ENCODE measurements at regions not wholly inside any gene's neighbourhood (a gene's known extent, or its start where the extent isn't known, plus 50 kb on each side); places are given as distances from the start of the nearest gene placed in this dataset.

- Histone ChIP-seq H3K9me3 (ENCODE audit: insufficient read depth, low read depth) (no peaks in the 10 kb centered on the region; the same call in 1 of the 2 replicates), H4K20me1 (ENCODE audit: insufficient read depth) (no peaks in the 10 kb centered on the region), H3K4me1 (replicated peaks; ENCODE audit: insufficient read depth) (no peaks in the 10 kb centered on the region), H3K36me3 (ENCODE audit: low read depth) (no peaks in the 10 kb centered on the region), H3K4me3 (no peak overlapping the region), H3K9me2 (ENCODE audit: insufficient read depth) (no peaks in the 10 kb centered on the region), H3K27me3 (ENCODE audit: insufficient read depth, low read depth) (no peaks in the 10 kb centered on the region), H3K79me2 (ENCODE audit: low read depth) (no peaks in the 10 kb centered on the region), H2AFZ (no peak overlapping the region), H3F3A (ENCODE audit: insufficient read depth, low read depth) (no peaks in the 10 kb centered on the region), H3K4me2 (no peak overlapping the region), H3K27ac (no peak overlapping the region)
- no peak for DNase-seq
- no TSS peak for BruUV-seq (replicated peaks)
- intact Hi-C loops (cut with micrococcal nuclease; ENCODE audit: unreplicated experiment) = no loop called here
- ChIA-PET POLR2A (ENCODE audit: unreplicated experiment) (no interaction called here), CTCF (no interaction called here)
- TF ChIP-seq CTCF (conservative IDR thresholded peaks at IDR 0.05) (no peak), EZH2 (IDR thresholded peaks at IDR 0.05; ENCODE audit: low read depth) (no peak)
Measured at GRCh38 chr2:66850376-66850775, 415.5 kb downstream of the MEIS1 start.

- Histone ChIP-seq H3K9me2 (ENCODE audit: insufficient read depth) (no peaks in the 10 kb centered on the region), H3K79me2 (ENCODE audit: low read depth) (no peaks in the 10 kb centered on the region), H4K20me1 (ENCODE audit: insufficient read depth) (no peaks in the 10 kb centered on the region), H3K4me1 (replicated peaks; ENCODE audit: insufficient read depth) (no peaks in the 10 kb centered on the region), H3K4me2 (no peak overlapping the region), H3K27me3 (ENCODE audit: insufficient read depth, low read depth) (no peaks in the 10 kb centered on the region), H2AFZ (no peak overlapping the region), H3F3A (ENCODE audit: insufficient read depth, low read depth) (no peaks in the 10 kb centered on the region), H3K36me3 (ENCODE audit: low read depth) (no peaks in the 10 kb centered on the region), H3K4me3 (no peak overlapping the region), H3K9me3 (ENCODE audit: insufficient read depth, low read depth) (no peaks in the 10 kb centered on the region; the same call in 1 of the 2 replicates), H3K27ac (no peak overlapping the region)
- DNase-seq = no peak
- TF ChIP-seq CTCF (conservative IDR thresholded peaks at IDR 0.05) = no peak
- no peak for TF ChIP-seq EZH2 (IDR thresholded peaks at IDR 0.05; ENCODE audit: low read depth)
- ChIA-PET CTCF (no interaction called here), POLR2A (ENCODE audit: unreplicated experiment) (no interaction called here)
- intact Hi-C loops (cut with micrococcal nuclease; ENCODE audit: unreplicated experiment) = no loop called here
- BruUV-seq (replicated peaks) = no TSS peak
Measured at GRCh38 chr2:66851449-66851872, 416.5 kb downstream of the MEIS1 start.

GRCh38 chr2:66852953-66853352 lies 418.0 kb downstream of the MEIS1 start:
- Histone ChIP-seq H3K9me2 (ENCODE audit: insufficient read depth) (no peaks in the 10 kb centered on the region), H3K4me1 (replicated peaks; ENCODE audit: insufficient read depth) (no peaks in the 10 kb centered on the region), H3K4me3 (no peak overlapping the region), H3K36me3 (ENCODE audit: low read depth) (no peaks in the 10 kb centered on the region), H4K20me1 (ENCODE audit: insufficient read depth) (no peaks in the 10 kb centered on the region), H3F3A (ENCODE audit: insufficient read depth, low read depth) (no peaks in the 10 kb centered on the region), H3K27ac (no peak overlapping the region), H3K79me2 (ENCODE audit: low read depth) (no peaks in the 10 kb centered on the region), H2AFZ (no peak overlapping the region), H3K9me3 (ENCODE audit: insufficient read depth, low read depth) (no peaks in the 10 kb centered on the region; the same call in 1 of the 2 replicates), H3K4me2 (no peak overlapping the region), H3K27me3 (ENCODE audit: insufficient read depth, low read depth) (no peaks in the 10 kb centered on the region)
- BruUV-seq (replicated peaks) = no TSS peak
- TF ChIP-seq EZH2 (IDR thresholded peaks at IDR 0.05; ENCODE audit: low read depth) (no peak), CTCF (conservative IDR thresholded peaks at IDR 0.05) (no peak)
- ChIA-PET POLR2A (ENCODE audit: unreplicated experiment) (no interaction called here), CTCF (no interaction called here)
- no peak for DNase-seq
- intact Hi-C loops (cut with micrococcal nuclease; ENCODE audit: unreplicated experiment) = no loop called here
